ENCODE measurements at regions not wholly inside any gene's neighbourhood (a gene's known extent, or its start where the extent isn't known, plus 50 kb on each side); places are given as distances from the start of the nearest gene placed in this dataset.

DNA sequence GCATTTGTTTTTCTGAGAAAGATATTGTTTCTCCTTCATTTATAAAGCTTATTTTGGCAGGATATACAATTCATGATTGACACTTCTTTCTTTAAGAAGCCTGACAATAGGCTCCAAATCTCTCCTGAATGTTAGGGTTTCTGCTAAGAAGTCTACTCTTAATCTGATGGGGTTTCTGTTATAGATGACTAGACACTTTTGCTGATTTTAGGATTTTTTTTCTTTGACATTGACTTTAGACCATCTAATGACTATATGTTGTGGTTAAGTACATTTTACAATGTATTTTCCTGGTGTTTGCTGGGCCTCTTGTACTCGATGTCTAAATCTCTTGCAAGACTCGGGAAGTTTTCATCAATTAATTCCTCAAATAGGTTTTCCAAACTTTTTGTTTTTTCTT, 321.8 kb upstream of the SMIM30 start:
- TF ChIP-seq POLR2A (IDR thresholded peaks at IDR 0.05) (no peak), POLR2AphosphoS5 (IDR thresholded peaks at IDR 0.05) (no peak)
- TF ChIP-seq, protein P1, sequence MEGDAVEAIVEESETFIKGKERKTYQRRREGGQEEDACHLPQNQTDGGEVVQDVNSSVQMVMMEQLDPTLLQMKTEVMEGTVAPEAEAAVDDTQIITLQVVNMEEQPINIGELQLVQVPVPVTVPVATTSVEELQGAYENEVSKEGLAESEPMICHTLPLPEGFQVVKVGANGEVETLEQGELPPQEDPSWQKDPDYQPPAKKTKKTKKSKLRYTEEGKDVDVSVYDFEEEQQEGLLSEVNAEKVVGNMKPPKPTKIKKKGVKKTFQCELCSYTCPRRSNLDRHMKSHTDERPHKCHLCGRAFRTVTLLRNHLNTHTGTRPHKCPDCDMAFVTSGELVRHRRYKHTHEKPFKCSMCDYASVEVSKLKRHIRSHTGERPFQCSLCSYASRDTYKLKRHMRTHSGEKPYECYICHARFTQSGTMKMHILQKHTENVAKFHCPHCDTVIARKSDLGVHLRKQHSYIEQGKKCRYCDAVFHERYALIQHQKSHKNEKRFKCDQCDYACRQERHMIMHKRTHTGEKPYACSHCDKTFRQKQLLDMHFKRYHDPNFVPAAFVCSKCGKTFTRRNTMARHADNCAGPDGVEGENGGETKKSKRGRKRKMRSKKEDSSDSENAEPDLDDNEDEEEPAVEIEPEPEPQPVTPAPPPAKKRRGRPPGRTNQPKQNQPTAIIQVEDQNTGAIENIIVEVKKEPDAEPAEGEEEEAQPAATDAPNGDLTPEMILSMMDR (IDR thresholded peaks at IDR 0.05) = no peak
